D341Med (cell line): ENCODE measurements at regions not wholly inside any gene's neighbourhood (a gene's known extent, or its start where the extent isn't known, plus 50 kb on each side); places are given as distances from the start of the nearest gene placed in this dataset.

Source experiments
- DNase-seq: peaks from one replicate; pipeline ENCODE4 v3.0.0; 2012; ENCODE audit warnings: low spot score

- no peak for DNase-seq
These were observed 291.6 kb upstream of the SKOR2 start for GRCh38 chr18:47543080-47543479.

GRCh38 chr18:47542551-47542950, 291.1 kb upstream of the SKOR2 start:
- DNase-seq = no peak

GRCh38 chr18:47531717-47532116, 280.3 kb upstream of the SKOR2 start:
- peak; percentile 59 for DNase-seq

- DNase-seq = no peak
These were observed 279.2 kb upstream of the SKOR2 start for GRCh38 chr18:47530695-47531094.

GRCh38 chr18:47528343-47528742, 276.9 kb upstream of the SKOR2 start:
- no peak for DNase-seq

GRCh38 chr18:47526147-47526546, 274.7 kb upstream of the SKOR2 start:
- DNase-seq = no peak

GRCh38 chr18:47522359-47522758, 270.9 kb upstream of the SKOR2 start:
- no peak for DNase-seq

- DNase-seq = no peak
These were observed 268.8 kb upstream of the SKOR2 start for GRCh38 chr18:47520263-47520662.

- no peak for DNase-seq
These were observed 268.2 kb upstream of the SKOR2 start for GRCh38 chr18:47519706-47520105.

GRCh38 chr18:47519277-47519676, 267.8 kb upstream of the SKOR2 start:
- no peak for DNase-seq

GRCh38 chr18:47513614-47514013, 262.2 kb upstream of the SKOR2 start:
- DNase-seq = no peak

GRCh38 chr18:47512726-47513435, 261.4 kb upstream of the SKOR2 start:
- DNase-seq = no peak

GRCh38 chr18:47512056-47512455, 260.6 kb upstream of the SKOR2 start:
- DNase-seq = no peak

- DNase-seq = no peak
These were observed 259.4 kb upstream of the SKOR2 start for GRCh38 chr18:47510831-47511230.

- no peak for DNase-seq
These were observed 256.2 kb upstream of the SKOR2 start for GRCh38 chr18:47507651-47508050.

GRCh38 chr18:47506897-47507296, 255.4 kb upstream of the SKOR2 start:
- no peak for DNase-seq

- DNase-seq = no peak
These were observed 250.5 kb upstream of the SKOR2 start for GRCh38 chr18:47501946-47502345.

- DNase-seq = no peak
These were observed 249.5 kb upstream of the SKOR2 start for GRCh38 chr18:47500930-47501329.

- DNase-seq = no peak
These were observed 241.2 kb upstream of the SKOR2 start for GRCh38 chr18:47492691-47493090.

GRCh38 chr18:47490882-47491281, 239.4 kb upstream of the SKOR2 start:
- DNase-seq = no peak

- DNase-seq = no peak
These were observed 233.8 kb upstream of the SKOR2 start for GRCh38 chr18:47485221-47485797.

GRCh38 chr18:47484068-47484467, 232.6 kb upstream of the SKOR2 start:
- DNase-seq = no peak

GRCh38 chr18:47480166-47480565, 228.7 kb upstream of the SKOR2 start:
- no peak for DNase-seq

- no peak for DNase-seq
These were observed 220.3 kb upstream of the SKOR2 start for GRCh38 chr18:47471784-47472183.
